ENCODE measurements at regions not wholly inside any gene's neighbourhood (a gene's known extent, or its start where the extent isn't known, plus 50 kb on each side); places are given as distances from the start of the nearest gene placed in this dataset.

DNA sequence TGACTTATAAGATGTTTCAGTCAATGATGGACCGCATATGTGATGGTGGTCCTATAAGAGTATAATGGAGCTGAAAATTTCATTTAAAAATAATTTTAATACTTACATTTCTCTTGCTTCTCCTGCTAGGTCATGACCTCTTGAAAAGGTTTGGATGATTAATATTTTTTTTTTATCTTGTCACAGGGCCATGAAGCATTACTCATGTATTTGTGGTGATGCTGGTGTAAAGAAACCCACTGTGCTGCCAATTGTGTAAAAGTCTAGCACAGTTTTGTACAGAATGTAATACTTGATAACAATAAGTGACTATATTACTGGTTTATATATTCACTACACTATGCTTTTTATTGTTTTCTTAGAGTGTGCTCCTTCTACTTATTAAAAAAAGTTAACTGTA is 124.2 kb upstream of the CELF4 start:
- intact Hi-C loops (cut with micrococcal nuclease), result no loop called here

DNA sequence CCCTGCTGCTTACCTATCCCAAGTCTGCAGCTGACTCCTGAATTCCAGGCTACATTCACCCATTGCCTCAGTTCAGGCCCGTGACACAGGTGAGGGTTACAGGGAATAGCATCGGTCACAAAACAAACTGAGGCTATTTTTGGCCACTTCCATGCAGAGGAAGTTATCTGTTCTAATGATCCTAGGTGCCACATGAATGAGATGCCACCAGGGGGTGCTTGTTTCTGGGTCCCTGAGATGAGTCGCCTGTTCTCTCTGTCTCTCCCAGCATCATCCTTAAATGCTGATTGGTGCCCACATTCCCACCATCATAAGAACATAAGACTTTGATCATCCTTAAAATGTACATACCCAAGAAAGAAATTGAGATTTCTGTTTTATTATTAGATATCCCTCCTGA is 119.0 kb upstream of the CELF4 start:
- no peaks in the 10 kb centered on the region for H3K27me3 Mint-ChIP-seq
- no peaks in the 10 kb centered on the region for H3K4me1 Mint-ChIP-seq (ENCODE audit: low read depth)
- no peaks in the 10 kb centered on the region for H3K36me3 Mint-ChIP-seq (ENCODE audit: low read depth)
- H3K27ac Mint-ChIP-seq, result no peak overlapping the region
- H3K9me3 Mint-ChIP-seq, result no peaks in the 10 kb centered on the region
- no peak overlapping the region for H3K4me3 Mint-ChIP-seq
- intact Hi-C loops (cut with micrococcal nuclease), result no loop called here

More for the DNA sequence above, 124.2 kb upstream of the CELF4 start:
- peaks cover 18% of the 10 kb centered on the region for H3K9me3 Mint-ChIP-seq
- peaks cover 5% of the 10 kb centered on the region for H3K4me1 Mint-ChIP-seq (ENCODE audit: low read depth)
- no peaks in the 10 kb centered on the region for H3K27me3 Mint-ChIP-seq
- no peaks in the 10 kb centered on the region for H3K36me3 Mint-ChIP-seq (ENCODE audit: low read depth)
- H3K4me3 Mint-ChIP-seq, result no peak overlapping the region
- no peak overlapping the region for H3K27ac Mint-ChIP-seq

DNA sequence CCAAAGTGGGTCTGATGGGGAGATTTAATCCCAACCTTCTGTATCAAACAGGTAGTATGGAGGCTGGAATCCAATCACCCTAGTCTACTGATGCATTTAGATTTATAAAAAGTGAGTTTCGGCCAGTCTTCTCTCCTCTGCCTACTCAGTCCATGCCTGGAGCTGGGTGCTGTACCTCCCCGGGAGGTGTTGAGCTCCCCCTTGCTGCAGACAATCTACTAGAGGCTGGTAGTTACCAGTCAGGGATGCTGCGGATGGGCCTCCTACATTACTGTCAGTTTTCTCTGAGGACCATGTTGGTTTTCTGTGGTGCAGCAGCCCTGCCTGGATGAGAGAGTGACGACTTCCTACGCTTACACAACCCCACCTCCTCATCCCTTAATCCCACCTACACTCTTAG is 118.6 kb upstream of the CELF4 start:
- Mint-ChIP-seq H3K27me3 (no peaks in the 10 kb centered on the region), H3K4me3 (no peak overlapping the region), H3K27ac (no peak overlapping the region), H3K9me3 (no peaks in the 10 kb centered on the region), H3K4me1 (ENCODE audit: low read depth) (no peaks in the 10 kb centered on the region), H3K36me3 (ENCODE audit: low read depth) (no peaks in the 10 kb centered on the region)
- intact Hi-C loops (cut with micrococcal nuclease), result no loop called here

DNA sequence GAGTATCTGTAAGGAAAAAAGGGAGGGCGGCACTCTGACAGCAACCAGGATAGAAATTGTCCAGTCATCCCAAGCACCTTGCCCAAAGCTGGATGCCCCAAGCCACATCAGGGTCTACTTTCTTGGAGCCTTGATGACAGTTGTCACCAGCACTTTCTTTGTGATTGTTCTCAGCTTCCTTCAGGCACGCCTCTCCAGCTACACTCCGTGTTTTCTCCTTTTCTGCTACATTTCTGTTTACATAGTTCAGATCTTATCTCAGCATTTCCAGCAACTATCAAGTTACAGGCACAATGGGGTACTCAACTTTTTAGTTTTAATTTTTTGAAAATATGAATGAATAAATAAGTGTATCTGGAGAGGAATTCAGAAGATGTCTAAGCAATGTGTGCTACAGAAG is 115.3 kb upstream of the CELF4 start:
- H3K27ac Mint-ChIP-seq, result no peak overlapping the region
- intact Hi-C loops (cut with micrococcal nuclease), result no loop called here
- no peaks in the 10 kb centered on the region for H3K36me3 Mint-ChIP-seq (ENCODE audit: low read depth)
- no peak overlapping the region for H3K4me3 Mint-ChIP-seq
- no peaks in the 10 kb centered on the region for H3K27me3 Mint-ChIP-seq
- no peaks in the 10 kb centered on the region for H3K4me1 Mint-ChIP-seq (ENCODE audit: low read depth)
- peaks cover 7% of the 10 kb centered on the region for H3K9me3 Mint-ChIP-seq

DNA sequence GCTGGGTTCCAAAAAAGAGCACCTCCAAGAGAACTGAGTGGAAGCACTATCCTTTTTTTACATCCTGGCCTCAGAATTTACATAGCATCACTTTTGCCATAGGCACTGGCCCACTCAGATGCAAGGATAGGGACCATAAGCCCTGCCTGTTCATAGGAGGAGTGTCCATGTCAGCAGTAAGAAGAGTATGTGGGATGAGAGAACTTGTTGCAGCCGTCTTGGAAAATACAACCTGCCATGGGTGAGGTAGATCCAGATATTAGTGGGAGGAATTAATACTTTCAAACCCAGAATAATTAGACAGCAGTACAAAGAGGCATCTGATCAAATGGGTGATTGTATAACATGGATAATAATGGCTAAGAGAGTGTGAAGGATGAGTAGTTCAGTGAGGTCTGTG is 110.7 kb upstream of the CELF4 start:
- Mint-ChIP-seq H3K27me3 (no peaks in the 10 kb centered on the region), H3K27ac (no peak overlapping the region)
- intact Hi-C loops (cut with micrococcal nuclease), result no loop called here

DNA sequence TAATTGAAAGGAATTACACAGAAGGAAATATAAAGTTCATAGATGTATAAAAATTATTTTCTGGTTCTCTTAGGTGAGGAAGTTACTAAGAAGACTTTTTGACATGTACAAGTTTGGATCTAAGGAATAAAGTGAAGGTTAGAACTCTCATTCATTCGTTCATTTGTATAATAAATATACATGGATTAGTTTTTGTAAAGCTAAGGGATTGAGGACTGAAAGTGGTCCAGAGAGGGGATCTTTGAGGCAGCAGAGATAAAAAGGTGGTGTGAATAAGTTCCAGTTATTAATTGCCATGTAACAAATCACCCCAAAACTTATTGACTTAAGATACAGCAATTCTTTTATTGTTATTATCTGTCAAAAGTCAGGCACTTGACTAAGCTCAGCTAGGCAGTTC is 110.1 kb upstream of the CELF4 start:
- no peaks in the 10 kb centered on the region for H3K4me1 Mint-ChIP-seq (ENCODE audit: low read depth)
- H3K27me3 Mint-ChIP-seq, result no peaks in the 10 kb centered on the region
- H3K9me3 Mint-ChIP-seq, result peaks cover 11% of the 10 kb centered on the region
- no peaks in the 10 kb centered on the region for H3K36me3 Mint-ChIP-seq (ENCODE audit: low read depth)
- no peak overlapping the region for H3K4me3 Mint-ChIP-seq
- no peak overlapping the region for H3K27ac Mint-ChIP-seq
- intact Hi-C loops (cut with micrococcal nuclease), result no loop called here

More for the DNA sequence above, 110.7 kb upstream of the CELF4 start:
- Mint-ChIP-seq H3K4me3 (no peak overlapping the region), H3K4me1 (ENCODE audit: low read depth) (no peaks in the 10 kb centered on the region), H3K36me3 (ENCODE audit: low read depth) (no peaks in the 10 kb centered on the region), H3K9me3 (peaks cover 8% of the 10 kb centered on the region)

DNA sequence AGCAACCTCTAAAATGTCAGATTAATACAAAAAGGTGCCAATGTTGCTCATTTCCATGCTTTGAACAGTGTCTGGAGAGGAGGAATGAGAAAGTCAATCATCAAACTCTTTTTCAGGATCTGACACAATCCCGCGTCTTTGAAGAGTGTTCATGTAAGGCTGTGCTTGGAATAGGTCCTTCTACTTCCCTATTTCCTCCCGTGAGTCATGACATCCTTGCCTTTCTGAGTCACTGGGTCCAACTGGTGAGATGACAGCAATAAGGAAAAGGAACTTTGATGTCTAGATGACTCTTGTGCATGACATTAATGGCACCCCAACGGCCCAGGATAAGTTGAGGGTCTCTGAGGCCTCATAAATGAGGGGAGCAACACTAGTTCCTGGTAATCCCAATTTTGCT is 109.0 kb upstream of the CELF4 start:
- Mint-ChIP-seq H3K4me1 (ENCODE audit: low read depth) (no peaks in the 10 kb centered on the region), H3K36me3 (ENCODE audit: low read depth) (no peaks in the 10 kb centered on the region), H3K4me3 (no peak overlapping the region), H3K9me3 (peaks cover 19% of the 10 kb centered on the region), H3K27ac (no peak overlapping the region), H3K27me3 (no peaks in the 10 kb centered on the region)
- intact Hi-C loops (cut with micrococcal nuclease), result no loop called here

DNA sequence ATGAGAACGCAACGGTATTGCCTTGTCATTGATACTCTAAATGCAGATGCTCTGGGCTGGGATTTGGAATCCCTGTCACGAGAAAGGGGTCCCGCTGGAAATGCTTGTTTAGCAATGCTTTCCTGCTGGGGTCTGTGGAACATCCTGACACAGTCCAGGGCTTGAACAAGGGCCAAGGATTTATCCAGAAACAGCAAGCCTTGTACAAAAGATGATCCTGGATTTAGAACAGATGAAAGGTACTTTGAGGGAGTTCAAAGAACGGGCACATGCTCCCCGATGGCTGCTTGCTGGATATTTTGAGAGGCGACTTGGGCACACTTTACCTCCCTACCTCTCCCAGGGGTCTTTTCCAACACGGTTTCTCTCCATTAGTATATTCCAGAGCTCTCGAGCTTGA is 108.1 kb upstream of the CELF4 start:
- peaks cover 25% of the 10 kb centered on the region for H3K9me3 Mint-ChIP-seq
- H3K4me1 Mint-ChIP-seq (ENCODE audit: low read depth), result no peaks in the 10 kb centered on the region
- H3K27me3 Mint-ChIP-seq, result no peaks in the 10 kb centered on the region
- intact Hi-C loops (cut with micrococcal nuclease), result no loop called here
- no peak overlapping the region for H3K4me3 Mint-ChIP-seq
- H3K27ac Mint-ChIP-seq, result no peak overlapping the region
- no peaks in the 10 kb centered on the region for H3K36me3 Mint-ChIP-seq (ENCODE audit: low read depth)

DNA sequence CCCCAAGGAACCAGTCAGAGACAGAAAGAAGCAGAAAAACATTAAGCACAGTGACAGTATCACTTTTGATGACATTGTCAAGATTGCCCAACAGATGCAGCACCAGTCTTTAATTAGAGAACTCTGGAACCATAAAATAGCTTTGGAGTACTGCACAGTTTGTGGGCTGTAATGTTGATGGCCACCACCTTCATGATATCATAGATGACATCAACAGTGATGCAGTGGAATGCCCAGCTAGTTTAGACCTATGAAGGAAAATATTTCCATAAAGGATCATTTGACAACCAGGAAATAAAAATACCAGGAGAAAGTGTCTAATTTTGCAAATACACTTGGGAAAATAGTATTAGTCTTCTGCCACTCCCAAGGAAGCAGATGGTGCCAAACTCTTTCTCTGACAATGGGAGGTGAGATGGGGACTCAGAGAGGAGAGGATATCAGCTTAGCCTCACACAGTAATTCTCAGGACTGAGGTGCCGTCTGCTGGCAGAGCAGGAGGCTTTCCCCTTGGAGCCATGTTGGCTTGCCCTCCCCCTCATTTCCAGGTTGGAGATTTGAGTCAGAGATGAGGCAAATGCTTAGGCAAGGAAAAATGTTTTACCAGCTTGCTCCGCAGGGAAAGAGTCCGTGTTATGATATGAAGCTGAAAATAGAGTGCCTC is 107.5 kb upstream of the CELF4 start:
- Mint-ChIP-seq H3K27me3 (no peaks in the 10 kb centered on the region), H3K4me1 (ENCODE audit: low read depth) (no peaks in the 10 kb centered on the region), H3K36me3 (ENCODE audit: low read depth) (no peaks in the 10 kb centered on the region), H3K27ac (no peak overlapping the region), H3K4me3 (no peak overlapping the region), H3K9me3 (peaks cover 25% of the 10 kb centered on the region)
- intact Hi-C loops (cut with micrococcal nuclease), result no loop called here

DNA sequence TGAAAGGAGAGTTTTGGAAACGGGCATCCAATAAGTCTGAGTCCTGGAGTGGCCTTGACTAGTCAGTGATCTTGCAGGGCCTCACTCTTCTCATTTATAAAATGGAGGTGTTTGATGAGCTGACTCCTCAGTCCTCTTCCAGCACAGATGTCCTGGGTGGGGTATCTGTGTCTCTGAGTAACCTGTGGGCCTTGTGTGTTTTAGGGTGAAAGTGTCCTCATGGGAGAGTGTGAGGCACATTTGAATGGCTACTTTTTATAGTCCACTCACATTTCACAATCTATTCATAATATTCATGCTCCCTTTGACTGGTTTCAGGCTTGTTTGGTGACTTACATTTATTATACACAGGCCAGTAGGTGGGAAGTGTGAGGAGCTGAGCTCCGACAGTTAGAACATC is 106.4 kb upstream of the CELF4 start:
- no peak overlapping the region for H3K27ac Mint-ChIP-seq
- H3K27me3 Mint-ChIP-seq, result no peaks in the 10 kb centered on the region
- no peaks in the 10 kb centered on the region for H3K4me1 Mint-ChIP-seq (ENCODE audit: low read depth)
- H3K4me3 Mint-ChIP-seq, result no peak overlapping the region
- intact Hi-C loops (cut with micrococcal nuclease), result no loop called here
- no peaks in the 10 kb centered on the region for H3K36me3 Mint-ChIP-seq (ENCODE audit: low read depth)
- H3K9me3 Mint-ChIP-seq, result peaks cover 25% of the 10 kb centered on the region

DNA sequence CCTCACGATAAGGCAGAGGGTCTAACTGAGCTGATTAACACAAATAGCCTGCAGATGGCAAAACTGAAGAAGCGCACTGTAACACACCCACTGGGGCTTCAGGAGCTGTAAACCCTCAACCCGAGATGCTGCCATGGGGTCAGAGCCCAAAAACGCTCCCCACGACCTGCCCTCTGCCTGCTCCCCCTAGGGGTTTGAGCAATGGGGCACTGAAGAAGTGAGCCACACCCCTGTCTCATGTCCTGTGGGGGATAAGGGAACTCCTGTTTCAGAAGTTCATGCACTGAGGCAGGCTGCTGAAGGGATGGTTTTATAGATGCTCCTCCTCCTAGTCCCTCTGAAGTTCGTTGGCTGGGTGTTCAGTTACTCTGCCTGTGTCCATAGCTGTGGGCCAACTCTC is 105.9 kb upstream of the CELF4 start:
- intact Hi-C loops (cut with micrococcal nuclease), result no loop called here
- Mint-ChIP-seq H3K27me3 (no peaks in the 10 kb centered on the region), H3K4me1 (ENCODE audit: low read depth) (no peaks in the 10 kb centered on the region), H3K4me3 (no peak overlapping the region), H3K36me3 (ENCODE audit: low read depth) (no peaks in the 10 kb centered on the region), H3K27ac (no peak overlapping the region), H3K9me3 (peaks cover 24% of the 10 kb centered on the region)

DNA sequence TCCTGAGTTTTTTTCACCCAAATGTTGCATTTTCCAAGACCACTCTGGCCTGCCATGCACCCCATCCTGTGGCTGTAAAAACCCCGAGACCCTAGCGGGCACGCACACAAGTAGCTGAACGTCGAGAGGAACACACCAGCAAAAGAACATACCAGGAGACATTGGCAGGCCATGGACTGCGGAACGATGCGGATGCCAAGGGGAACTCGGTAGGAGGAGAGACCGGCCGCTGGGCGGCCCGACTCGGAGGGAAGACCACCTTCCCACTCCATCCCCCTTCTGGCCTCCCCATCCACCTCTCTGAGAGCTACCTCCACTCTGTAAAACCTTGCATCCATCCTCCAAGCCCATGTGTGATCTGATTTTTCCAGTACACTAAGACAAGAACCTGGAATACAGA is 105.5 kb upstream of the CELF4 start:
- Mint-ChIP-seq H3K27ac (no peak overlapping the region), H3K9me3 (peaks cover 19% of the 10 kb centered on the region), H3K4me3 (no peak overlapping the region), H3K36me3 (ENCODE audit: low read depth) (no peaks in the 10 kb centered on the region), H3K27me3 (no peaks in the 10 kb centered on the region), H3K4me1 (ENCODE audit: low read depth) (no peaks in the 10 kb centered on the region)
- intact Hi-C loops (cut with micrococcal nuclease), result no loop called here

DNA sequence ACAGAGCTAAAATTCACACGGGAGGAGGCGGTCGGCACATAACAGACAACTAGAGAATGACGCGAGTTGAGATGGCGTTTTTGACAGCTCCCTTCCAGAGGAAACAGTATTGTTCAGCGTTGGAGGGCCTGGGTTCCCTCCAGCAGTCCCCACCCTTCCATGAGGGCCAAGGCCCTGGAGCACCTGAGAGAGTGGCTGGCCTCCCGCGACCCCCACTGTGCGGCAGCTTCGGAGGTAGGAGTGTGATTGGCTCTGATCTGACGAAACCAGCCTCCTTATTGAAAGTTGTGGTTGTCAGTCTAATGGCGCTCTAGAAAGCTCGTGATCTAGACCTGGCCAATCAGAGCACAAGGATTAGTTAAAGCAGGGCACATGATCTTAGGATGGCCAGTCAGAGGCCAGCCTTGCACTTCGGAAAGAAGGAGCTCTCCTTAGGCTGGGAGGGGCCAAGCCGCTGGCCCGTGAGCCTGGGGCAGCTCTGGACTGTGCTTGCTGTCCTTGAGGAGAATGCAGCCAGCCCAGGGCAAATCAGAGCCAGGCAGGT is 104.5 kb upstream of the CELF4 start:
- no peaks in the 10 kb centered on the region for H3K27me3 Mint-ChIP-seq
- peaks cover 17% of the 10 kb centered on the region for H3K9me3 Mint-ChIP-seq
- H3K4me1 Mint-ChIP-seq (ENCODE audit: low read depth), result no peaks in the 10 kb centered on the region
- no peak overlapping the region for H3K27ac Mint-ChIP-seq
- H3K36me3 Mint-ChIP-seq (ENCODE audit: low read depth), result no peaks in the 10 kb centered on the region
- intact Hi-C loops (cut with micrococcal nuclease), result no loop called here
- H3K4me3 Mint-ChIP-seq, result no peak overlapping the region

DNA sequence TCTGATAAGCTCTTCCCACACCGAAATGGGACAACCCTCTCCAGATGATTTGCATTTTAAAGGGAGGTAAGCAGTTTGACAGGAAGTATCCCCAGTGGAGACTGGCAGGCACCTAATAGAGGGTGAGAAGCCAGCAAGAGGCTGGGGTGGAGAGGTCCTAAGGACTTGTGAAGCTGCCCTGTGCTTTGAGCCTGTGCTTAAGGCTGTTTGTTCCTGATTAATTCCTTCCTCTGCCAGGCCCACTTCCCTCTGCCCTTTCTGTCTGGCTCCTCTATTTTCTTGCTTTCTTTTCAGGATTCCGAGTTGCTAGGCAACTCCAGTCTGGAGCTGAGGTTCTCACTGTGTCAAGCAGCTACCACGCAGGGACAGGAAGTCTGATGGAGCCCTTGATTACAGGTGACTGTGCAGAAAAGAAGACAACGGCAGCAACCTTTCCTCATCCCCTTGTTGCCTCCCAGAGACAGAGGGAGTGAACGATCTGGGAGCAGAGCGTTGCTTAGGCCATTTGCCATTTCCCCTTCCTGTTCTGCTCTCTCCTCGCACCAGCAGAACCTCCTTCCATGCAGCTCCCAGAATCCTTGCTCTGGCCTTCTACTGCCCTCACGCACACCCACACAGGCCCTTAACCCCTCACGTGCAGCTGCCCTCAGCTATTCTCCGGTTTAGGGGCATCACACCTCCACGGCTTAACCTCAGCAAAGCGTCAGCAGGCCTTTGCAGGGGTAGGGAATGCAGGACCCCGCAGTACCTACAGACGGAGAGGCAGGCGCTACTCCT is 103.6 kb upstream of the CELF4 start:
- H3K27ac Mint-ChIP-seq, result no peak overlapping the region
- intact Hi-C loops (cut with micrococcal nuclease), result no loop called here
- no peaks in the 10 kb centered on the region for H3K27me3 Mint-ChIP-seq
- H3K4me1 Mint-ChIP-seq (ENCODE audit: low read depth), result no peaks in the 10 kb centered on the region
- H3K9me3 Mint-ChIP-seq, result peaks cover 17% of the 10 kb centered on the region
- H3K36me3 Mint-ChIP-seq (ENCODE audit: low read depth), result no peaks in the 10 kb centered on the region
- H3K4me3 Mint-ChIP-seq, result no peak overlapping the region

All from dendritic cell treated with granulocyte-macrophage colony-stimulating factor and Interleukin-4, amounts not matched to agents 40 ng/mL and 50 ng/mL, for 4 days (primary cell).